GM18505 (cell line): ENCODE measurements at regions not wholly inside any gene's neighbourhood (a gene's known extent, or its start where the extent isn't known, plus 50 kb on each side); places are given as distances from the start of the nearest gene placed in this dataset.
A peak's percentile ranks its signal among the peaks of the same experiment; 100 is the strongest.
"Not testable (repeated sequence)": the region's sequence is repeated elsewhere in the genome, so short reads cannot be mapped to it uniquely, and the experiment has no call there.

Experiments used
- ATAC-seq: cut with Tn5 transposase; IDR thresholded peaks from one replicate; pipeline ENCODE4 v1.9.1; 2021; ENCODE audit not compliant: unreplicated experiment
- POLR2A ChIP-seq: IDR thresholded peaks from 4 replicates; pipeline ENCODE4 v1.6.1; 2011; ENCODE audit warnings: borderline replicate concordance; ENCODE audit not compliant: insufficient read depth, insufficient read length; ENCODE audit errors: extremely low read depth

DNA sequence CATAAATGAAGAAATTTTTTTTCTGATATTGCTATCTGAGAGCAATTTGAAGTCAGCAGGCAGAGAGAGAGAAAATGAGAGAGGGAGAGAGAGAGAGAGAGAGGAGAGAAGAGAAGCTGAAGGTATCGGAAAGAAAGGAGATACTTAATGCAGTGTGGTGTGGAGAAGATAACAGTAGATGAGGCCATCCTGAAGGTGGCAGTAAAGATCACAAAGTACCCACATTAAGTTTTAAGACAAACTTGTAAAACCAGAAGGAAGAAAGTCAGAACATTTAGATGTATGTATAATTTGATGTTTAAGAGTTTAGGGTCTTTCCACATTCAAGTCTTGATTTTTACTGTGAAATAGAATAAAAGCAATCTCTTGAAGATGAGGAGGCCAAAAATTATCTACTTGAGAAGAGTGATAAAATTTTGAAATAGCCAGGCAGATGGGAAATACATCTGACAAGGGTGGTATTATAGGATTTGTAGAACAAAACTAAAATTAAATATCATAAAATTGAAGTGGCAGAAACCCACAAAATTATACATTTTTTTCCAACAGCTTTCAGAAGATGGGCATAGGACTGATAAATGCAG is 1753.4 kb downstream of the MRPL39 start:
- ATAC-seq: peak; percentile 70

DNA sequence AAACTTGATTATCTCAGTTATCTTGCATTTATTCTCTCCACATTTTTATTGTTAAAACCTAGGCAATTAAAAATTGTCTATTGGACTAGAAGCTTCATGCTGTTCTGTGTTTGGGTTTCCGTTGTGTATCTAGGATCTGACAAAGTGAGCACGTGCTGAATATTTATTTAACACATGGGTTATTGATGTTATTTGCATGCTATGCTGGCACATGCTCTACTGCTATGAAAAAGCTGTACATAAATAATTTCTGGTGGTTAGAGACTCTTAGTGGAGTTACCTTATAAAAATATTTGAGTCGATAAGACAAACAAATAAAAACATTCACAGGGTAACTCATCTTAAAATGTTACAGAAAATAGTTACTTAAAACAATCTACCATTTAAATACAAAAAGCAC is 1769.7 kb downstream of the MRPL39 start:
- ATAC-seq: no peak
- TF ChIP-seq POLR2A: no peak

More for the DNA sequence above, 1753.4 kb downstream of the MRPL39 start:
- no peak for TF ChIP-seq POLR2A

DNA sequence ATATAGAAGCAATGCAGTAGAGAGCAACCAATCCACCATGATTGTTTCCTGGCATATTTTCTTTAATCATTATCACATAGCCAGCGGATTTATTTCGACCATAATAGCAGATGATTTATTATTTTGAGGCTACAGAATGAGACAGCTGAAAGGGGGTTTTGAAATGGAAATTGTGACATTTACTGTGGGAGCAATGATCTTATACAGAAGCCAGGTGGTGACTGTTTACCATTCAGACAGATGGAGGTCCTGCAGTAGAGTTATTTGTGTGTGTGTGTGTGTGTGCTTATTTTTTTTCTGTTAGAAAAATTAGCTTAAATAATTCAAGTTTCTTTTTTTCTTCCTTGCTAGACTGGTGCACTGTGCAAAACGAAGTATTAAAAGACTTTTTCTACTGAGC is 1784.5 kb downstream of the MRPL39 start:
- no peak for TF ChIP-seq POLR2A

DNA sequence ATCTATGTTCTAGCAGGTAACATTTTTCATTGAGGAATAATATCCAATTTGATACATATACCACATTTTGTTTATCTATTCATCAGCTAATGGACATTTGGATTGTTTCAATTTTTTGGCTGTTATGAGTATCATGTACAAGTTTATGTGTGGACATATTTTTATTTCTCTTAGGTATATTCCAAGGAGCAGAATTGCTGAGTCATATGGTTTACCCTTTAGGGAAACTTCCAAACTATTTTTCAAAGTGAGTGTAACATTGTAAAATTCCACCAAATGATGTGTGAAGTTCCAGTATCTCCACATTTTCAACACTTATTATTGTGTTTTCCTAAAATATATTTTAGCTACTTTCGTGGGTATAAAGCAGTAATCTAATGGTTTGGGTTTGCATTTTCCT is 1789.9 kb downstream of the MRPL39 start:
- no peak for ATAC-seq
- TF ChIP-seq POLR2A: no peak

More for the DNA sequence above, 1784.5 kb downstream of the MRPL39 start:
- no peak for ATAC-seq

DNA sequence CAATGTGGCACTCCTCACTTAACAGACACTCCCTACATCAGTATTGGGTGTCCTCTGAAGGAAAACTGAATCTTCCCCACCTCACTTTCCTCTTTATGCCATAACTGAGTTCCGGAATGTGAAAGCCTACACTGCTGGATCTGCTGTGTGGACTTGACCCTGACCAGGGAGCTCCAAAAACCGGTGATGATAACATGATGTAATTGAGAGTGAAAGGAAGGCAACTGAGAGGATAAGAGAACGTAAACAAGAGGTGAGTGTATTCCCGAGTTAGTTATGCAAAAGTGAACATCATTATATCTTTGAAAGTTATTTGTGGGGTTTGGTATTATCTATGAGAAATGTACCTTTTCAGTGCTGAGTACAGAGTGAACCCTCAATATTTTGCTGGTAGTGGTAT is 1794.8 kb downstream of the MRPL39 start:
- no peak for ATAC-seq
- no peak for TF ChIP-seq POLR2A

DNA sequence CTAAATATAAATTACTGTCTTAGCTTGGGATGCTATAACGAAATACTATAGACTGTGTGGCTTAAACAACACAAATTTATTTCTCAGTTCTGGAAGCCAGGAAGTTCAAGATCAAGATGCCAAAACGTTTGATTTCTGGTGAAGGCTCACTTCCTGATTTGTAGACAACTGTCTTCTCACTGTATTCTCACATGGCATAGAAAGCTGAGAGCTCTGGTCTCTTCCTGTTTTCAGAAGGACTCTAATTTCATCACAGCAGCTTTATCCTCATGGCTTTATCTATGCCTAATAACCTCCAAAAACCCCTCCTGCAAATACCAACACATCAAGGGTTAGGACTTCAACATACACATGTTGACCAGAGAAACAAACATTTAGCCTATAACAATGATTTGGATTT is 1795.5 kb downstream of the MRPL39 start:
- no peak for ATAC-seq

DNA sequence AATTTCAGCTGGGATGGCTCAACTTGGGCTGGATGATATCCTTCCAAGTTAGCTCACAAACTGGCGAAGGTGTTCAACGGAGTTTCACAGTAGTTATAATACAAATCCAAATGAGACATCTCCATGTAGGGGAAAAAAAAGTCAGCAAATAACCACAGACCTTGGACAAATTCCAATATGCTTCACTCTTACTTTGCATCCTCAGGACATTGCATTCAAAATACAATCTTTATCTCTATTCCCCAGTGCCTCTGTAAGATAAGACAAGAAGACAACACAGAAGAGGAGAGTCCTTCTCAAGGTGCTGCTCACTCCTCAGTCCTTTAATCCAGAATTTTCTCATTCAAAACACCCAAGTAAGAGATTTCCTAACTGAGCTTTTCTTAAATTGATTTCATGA is 1797.7 kb downstream of the MRPL39 start:
- TF ChIP-seq POLR2A: no peak
- ATAC-seq: no peak

More for the DNA sequence above, 1795.5 kb downstream of the MRPL39 start:
- no peak for TF ChIP-seq POLR2A

DNA sequence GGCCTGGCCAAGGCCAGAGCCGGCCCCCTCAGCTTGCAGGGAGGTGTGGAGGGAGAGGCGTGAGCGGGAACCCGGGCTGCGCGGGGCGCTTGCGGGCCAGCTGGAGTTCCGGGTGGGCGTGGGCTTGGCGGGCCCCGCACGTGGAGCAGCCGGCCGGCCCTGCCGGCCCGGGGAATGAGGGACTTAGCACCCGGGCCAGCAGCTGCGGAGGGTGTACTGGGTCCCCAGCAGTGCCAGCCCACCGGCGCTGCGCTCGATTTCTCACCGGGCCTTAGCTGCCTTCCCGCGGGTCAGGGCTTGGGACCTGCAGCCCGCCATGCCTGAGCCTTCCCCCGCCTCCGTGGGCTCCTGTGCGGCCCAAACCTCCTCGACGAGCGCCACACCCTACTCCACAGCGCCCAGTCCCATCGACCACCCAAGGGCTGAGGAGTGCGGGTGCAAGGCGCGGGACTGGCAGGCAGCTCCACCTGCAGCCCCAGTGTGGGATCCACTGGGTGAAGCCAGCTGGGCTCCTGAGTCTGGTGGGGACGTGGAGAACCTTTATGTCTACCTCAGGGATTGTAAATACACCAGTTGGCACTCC is 1800.2 kb downstream of the MRPL39 start:
- ATAC-seq: not testable (repeated sequence)

DNA sequence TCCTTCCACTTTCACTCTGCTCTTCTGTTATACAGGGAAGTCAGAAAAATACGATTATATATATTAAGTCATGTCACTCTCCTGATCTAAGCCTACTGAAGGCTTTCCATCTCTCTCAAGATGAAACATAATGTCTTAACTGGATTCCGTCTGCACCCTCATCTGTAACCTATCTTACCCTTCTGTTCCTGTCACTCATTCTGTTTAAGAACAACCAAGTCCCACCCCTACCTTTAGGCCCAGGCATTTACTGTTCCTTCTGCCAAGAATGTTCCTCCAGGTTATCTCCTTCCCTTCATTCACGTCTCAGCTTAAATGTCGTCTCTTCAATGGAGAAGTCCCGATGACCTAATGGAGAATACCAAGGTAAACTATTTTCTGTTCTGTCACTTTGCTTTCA is 1802.4 kb downstream of the MRPL39 start:
- no peak for TF ChIP-seq POLR2A
- ATAC-seq: no peak

DNA sequence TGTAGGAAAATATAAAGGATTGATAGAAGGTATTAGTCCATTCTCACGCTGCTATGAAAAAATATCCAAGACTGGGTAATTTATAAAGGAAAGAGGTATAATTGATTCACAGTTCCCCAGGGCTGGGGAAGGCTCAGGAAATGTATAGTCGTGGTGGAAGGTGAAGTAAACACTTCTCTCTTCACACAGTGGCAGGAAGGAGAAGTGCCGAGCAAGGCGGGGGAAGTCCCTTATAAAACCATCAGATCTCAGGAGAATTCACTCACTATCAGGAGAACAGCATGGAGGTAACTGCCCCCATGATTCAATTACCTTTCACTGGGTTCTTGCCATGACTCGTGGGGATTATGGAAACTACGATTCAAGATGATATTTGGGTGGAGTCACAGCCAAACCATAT is 1806.0 kb downstream of the MRPL39 start:
- ATAC-seq: no peak

DNA sequence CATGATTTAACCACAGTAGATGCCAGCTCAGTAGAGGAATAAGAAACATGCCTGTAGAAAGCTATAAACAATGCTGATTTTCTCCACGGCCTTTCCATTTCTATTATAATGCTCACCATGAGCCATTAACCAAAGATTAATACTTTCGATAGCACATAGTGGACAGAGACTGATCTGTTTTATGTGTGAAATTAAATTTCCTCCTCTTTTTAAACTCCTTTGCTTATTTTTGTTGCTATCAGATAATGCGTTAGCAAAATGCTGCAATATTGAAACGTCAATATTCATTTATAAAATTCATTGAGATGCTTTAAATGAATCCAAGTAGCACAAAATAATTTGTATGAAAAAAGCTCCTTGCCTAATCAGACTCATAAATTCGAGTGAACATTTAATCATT is 1807.9 kb downstream of the MRPL39 start:
- ATAC-seq: no peak

More for the DNA sequence above, 1806.0 kb downstream of the MRPL39 start:
- no peak for TF ChIP-seq POLR2A

DNA sequence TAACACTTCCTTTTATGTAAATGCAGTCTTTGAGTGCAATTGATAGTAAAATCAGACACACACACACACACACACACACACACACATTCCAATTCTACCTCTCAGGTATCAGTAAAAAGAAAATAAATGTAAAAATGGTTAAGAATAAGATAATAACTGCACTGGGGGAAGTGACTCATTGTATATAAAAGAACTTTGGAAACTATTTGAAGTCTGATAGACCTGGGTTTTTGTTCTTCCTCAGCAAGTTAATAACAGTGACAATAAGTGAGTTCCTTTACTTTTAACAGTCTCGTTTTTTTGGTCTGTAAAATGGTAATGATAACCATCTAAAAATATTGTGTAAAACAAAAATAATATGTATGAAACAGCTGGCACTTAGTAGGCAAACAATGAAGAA is 1815.0 kb downstream of the MRPL39 start:
- no peak for ATAC-seq
- TF ChIP-seq POLR2A: no peak

More for the DNA sequence above, 1807.9 kb downstream of the MRPL39 start:
- TF ChIP-seq POLR2A: no peak

DNA sequence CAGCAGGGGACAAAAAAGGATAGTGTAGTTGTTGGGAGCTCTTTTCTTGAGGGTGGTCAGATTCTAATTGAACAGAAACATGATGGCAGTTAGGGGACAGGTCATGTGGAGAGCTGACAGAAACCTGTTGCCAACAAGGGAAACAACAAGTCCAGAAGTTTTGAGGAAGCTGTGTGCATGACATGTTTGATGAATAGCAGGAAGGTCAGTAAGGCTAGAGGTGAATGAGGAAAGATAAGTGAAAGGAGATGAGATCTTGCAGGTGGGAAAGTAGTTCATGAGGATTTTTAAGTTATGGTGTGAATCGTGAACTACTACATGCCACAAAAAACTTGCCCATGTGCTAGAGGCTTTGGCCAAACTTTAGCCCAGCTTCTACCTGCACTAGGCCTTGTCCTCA is 1817.4 kb downstream of the MRPL39 start:
- ATAC-seq: no peak
- TF ChIP-seq POLR2A: no peak

DNA sequence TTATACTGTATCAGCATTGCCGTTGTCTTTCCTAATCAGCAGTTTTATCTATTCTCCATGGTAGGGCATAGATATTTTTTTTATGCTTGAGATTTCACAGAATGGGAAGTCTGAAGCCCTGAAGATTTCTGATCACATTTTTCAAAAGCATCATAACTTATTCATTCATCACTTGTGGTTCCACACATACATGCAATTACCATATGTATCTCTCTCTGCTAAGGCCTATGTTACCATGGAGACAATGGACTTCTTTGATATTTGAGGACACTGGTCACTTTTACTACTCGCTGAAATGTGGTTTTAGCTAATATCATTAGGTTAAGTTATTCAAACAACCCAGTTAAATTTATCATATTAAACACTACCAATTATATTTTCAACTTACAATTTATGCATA is 1827.0 kb downstream of the MRPL39 start:
- ATAC-seq: no peak
- no peak for TF ChIP-seq POLR2A

DNA sequence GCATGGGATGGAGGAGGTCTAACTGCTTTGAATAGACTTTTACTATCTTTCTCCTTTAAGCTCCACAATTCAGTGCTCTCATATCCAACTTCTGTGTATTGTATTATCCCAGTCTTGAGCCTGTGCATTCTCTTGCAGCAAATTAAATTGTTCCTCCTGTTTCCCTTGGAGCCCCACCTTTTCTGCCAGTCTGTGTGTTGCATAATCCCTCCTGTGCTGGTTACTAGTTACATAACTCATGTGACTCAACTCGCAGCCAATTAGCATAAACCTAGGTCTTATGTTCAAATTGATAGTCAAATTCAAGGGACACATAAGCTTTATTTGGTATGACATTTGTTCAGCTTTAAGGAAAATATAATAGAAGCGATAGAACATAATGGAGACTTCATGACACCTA is 1863.5 kb downstream of the MRPL39 start:
- TF ChIP-seq POLR2A: no peak
- no peak for ATAC-seq

DNA sequence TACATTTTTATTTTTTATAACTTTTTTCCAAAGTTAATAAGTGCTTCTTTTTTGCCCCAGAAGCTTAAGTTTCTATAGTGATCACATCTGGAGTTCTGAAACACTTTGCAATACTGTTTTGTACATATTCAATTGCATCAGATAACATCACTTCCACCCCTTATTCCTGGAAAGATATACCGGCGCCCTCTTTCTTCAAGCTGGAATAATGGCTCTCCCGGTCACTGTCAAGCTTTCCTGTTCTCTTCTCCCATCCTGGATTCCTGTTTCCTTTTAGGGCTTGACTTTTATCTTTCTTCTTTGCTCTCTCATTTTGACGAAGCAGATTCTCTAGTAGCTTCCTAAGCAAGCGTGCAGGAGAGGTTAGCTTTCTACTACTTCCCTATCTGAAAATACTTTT is 1866.8 kb downstream of the MRPL39 start:
- no peak for ATAC-seq
- no peak for TF ChIP-seq POLR2A

DNA sequence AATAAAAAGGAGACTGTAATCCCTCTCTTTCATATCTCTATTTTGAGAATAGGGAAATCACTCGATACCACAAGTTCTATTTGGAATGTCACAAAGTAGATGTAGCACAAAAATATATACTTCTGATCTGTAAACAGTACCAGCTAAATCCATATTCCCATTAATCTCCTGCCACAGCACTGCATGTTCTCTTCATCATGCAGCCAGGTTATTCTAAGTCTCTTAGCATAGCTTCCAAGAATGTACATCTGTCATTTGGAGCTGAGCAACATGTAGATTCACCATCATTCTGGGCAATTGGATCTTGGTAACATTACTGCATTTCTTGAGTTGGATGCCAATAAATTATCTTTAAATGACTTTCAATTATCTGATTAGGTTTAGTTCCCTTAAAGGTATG is 1874.5 kb downstream of the MRPL39 start:
- ATAC-seq: no peak
- no peak for TF ChIP-seq POLR2A
